Neural progenitor cell (in vitro differentiated cells): ENCODE measurements at regions not wholly inside any gene's neighbourhood (a gene's known extent, or its start where the extent isn't known, plus 50 kb on each side); places are given as distances from the start of the nearest gene placed in this dataset.

Source experiments
- DNase-seq: peaks from one replicate; pipeline ENCODE4 v3.0.0-alpha.2; 2016; ENCODE audit warnings: low spot score
- H2AFZ ChIP-seq: fragments of 200-600 bp; sonication (generic); replicated peaks from 2 replicates; pipeline ENCODE4 v1.6.1; 2016; ENCODE audit warnings: antibody characterized with exemption
- H3F3A ChIP-seq: fragments of 200-600 bp; sonication (generic); 2 replicates; pipeline ENCODE4 v1.6.1; 2016; ENCODE audit warnings: antibody characterized with exemption, low read depth
- H3K27ac ChIP-seq: fragments of 200-600 bp; sonication (generic); 2 replicates; pipeline ENCODE4 v1.5.1; 2016; ENCODE audit warnings: mild to moderate bottlenecking
- H3K27me3 ChIP-seq: fragments of 200-600 bp; sonication (generic); 2 replicates; pipeline ENCODE4 v1.6.1; 2016; ENCODE audit warnings: mild to moderate bottlenecking, moderate library complexity
- H3K36me3 ChIP-seq: fragments of 200-600 bp; sonication (generic); 2 replicates; pipeline ENCODE4 v1.5.1; 2016
- H3K4me1 ChIP-seq: fragments of 200-600 bp; sonication (generic); 2 replicates; pipeline ENCODE4 v1.6.1; 2016; ENCODE audit warnings: mixed run types
- H3K4me2 ChIP-seq: fragments of 200-600 bp; sonication (generic); 2 replicates; pipeline ENCODE4 v1.6.1; 2016
- H3K4me3 ChIP-seq: fragments of 200-600 bp; sonication (generic); 2 replicates; pipeline ENCODE4 v1.5.1; 2016
- H3K79me2 ChIP-seq: fragments of 200-600 bp; sonication (generic); 2 replicates; pipeline ENCODE4 v1.6.1; 2016; ENCODE audit warnings: low read depth
- H3K9ac ChIP-seq: fragments of 200-600 bp; sonication (generic); 2 replicates; pipeline ENCODE4 v1.6.1; 2016
- H3K9me3 ChIP-seq: fragments of 200-600 bp; sonication (generic); 2 replicates; pipeline ENCODE4 v1.5.1; 2016; ENCODE audit warnings: low read depth
- H4K20me1 ChIP-seq: fragments of 200-600 bp; sonication (generic); 2 replicates; pipeline ENCODE4 v1.6.1; 2016; ENCODE audit warnings: low read depth
- H3K27ac Mint-ChIP-seq: 3 replicates; pipeline ENCODE4 v1.8.0; 2021; ENCODE audit warnings: mixed read lengths
- H3K27me3 Mint-ChIP-seq: 2 replicates; pipeline ENCODE4 v1.8.0; 2022; ENCODE audit warnings: low read depth, mild to moderate bottlenecking, inconsistent platforms, moderate library complexity, mixed read lengths; ENCODE audit not compliant: insufficient read depth
- H3K36me3 Mint-ChIP-seq: 3 replicates; pipeline ENCODE4 v1.8.0; 2021; ENCODE audit warnings: mixed read lengths
- H3K4me1 Mint-ChIP-seq: 3 replicates; pipeline ENCODE4 v1.8.0; 2021; ENCODE audit warnings: mixed read lengths
- H3K4me3 Mint-ChIP-seq: 3 replicates; pipeline ENCODE4 v1.8.0; 2021; ENCODE audit warnings: mild to moderate bottlenecking, moderate library complexity, mixed read lengths
- H3K9me3 Mint-ChIP-seq: 3 replicates; pipeline ENCODE4 v1.8.0; 2020; ENCODE audit warnings: mixed read lengths
- EZH2 ChIP-seq: fragments of 200-600 bp; sonication (generic); IDR thresholded peaks from 2 replicates; pipeline ENCODE4 v1.6.1; 2017; ENCODE audit warnings: antibody characterized with exemption, mild to moderate bottlenecking, moderate library complexity
- EZH2phosphoT487 ChIP-seq: fragments of 200-600 bp; sonication (generic); IDR thresholded peaks from 2 replicates; pipeline ENCODE4 v1.6.1; 2017; ENCODE audit warnings: antibody characterized with exemption
- TF ChIP-seq, protein P1 (sequence below): fragments of 200-600 bp; sonication (generic); IDR thresholded peaks from 2 replicates; pipeline ENCODE4 v1.5.1; 2017; ENCODE audit warnings: antibody characterized with exemption, mild to moderate bottlenecking

DNA sequence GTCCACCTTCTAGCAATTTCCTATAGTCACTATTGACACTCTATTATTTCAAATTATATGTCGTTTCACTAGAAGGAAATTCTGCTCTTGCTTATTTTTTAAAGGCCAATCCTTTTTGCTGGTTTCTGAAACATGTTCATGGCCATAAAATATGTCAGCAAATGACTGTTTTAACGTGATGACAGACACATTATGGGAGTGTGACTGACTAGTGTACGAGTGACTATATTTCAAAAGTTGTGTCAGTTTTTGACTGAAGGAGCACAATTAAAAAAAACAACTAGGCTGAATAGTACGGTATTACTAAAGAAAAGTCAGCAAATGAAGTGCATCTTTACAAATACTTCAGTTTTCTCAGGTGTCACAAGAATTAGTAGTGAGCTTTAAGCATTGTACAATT lies 196.0 kb downstream of the NR4A2 start:
- no peaks in the 10 kb centered on the region for H3K36me3 Mint-ChIP-seq
- Histone ChIP-seq H3K4me1 (no peaks in the 10 kb centered on the region), H3K36me3 (no peaks in the 10 kb centered on the region), H3K9me3 (no peaks in the 10 kb centered on the region), H3F3A (no peaks in the 10 kb centered on the region), H3K9ac (no peak overlapping the region), H3K27ac (no peak overlapping the region), H3K4me2 (no peak overlapping the region), H3K79me2 (no peaks in the 10 kb centered on the region), H3K27me3 (no peaks in the 10 kb centered on the region), H2AFZ (no peak overlapping the region), H4K20me1 (no peaks in the 10 kb centered on the region), H3K4me3 (no peak overlapping the region)
- no peak for TF ChIP-seq EZH2
- TF ChIP-seq, protein P1, sequence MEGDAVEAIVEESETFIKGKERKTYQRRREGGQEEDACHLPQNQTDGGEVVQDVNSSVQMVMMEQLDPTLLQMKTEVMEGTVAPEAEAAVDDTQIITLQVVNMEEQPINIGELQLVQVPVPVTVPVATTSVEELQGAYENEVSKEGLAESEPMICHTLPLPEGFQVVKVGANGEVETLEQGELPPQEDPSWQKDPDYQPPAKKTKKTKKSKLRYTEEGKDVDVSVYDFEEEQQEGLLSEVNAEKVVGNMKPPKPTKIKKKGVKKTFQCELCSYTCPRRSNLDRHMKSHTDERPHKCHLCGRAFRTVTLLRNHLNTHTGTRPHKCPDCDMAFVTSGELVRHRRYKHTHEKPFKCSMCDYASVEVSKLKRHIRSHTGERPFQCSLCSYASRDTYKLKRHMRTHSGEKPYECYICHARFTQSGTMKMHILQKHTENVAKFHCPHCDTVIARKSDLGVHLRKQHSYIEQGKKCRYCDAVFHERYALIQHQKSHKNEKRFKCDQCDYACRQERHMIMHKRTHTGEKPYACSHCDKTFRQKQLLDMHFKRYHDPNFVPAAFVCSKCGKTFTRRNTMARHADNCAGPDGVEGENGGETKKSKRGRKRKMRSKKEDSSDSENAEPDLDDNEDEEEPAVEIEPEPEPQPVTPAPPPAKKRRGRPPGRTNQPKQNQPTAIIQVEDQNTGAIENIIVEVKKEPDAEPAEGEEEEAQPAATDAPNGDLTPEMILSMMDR: no peak
- no peak for TF ChIP-seq EZH2phosphoT487
- DNase-seq: no peak
- H3K9me3 Mint-ChIP-seq: peaks cover 3% of the 10 kb centered on the region
- H3K27me3 Mint-ChIP-seq: no peaks in the 10 kb centered on the region
- no peak overlapping the region for H3K4me3 Mint-ChIP-seq
- no peak overlapping the region for H3K27ac Mint-ChIP-seq
- H3K4me1 Mint-ChIP-seq: no peaks in the 10 kb centered on the region

DNA sequence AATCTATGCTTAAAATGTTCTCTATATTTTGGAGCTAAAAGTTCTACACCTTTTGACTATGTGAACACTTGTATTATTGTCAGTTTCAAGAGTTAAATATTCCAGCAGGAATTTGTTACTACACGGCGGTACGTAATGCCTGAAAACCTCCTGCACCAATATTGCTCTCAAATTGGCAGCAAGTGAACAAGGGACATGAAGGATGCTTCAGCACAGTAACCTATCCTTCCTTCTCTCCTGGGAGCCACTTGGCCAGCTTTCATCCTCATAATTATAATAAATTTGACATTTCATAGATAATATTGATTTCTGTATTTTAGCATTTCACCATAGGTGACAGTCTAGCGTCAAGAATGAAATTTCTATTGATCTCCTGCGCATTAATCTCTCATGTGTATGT lies 197.6 kb downstream of the NR4A2 start:
- peaks cover 1% of the 10 kb centered on the region for H3K9me3 Mint-ChIP-seq
- no peaks in the 10 kb centered on the region for H3K9me3 ChIP-seq
- TF ChIP-seq EZH2phosphoT487 (no peak), EZH2 (no peak)
- TF ChIP-seq, protein P1: no peak
- H3K4me2 ChIP-seq: no peak overlapping the region
- no peak overlapping the region for H3K4me3 Mint-ChIP-seq
- H4K20me1 ChIP-seq: no peaks in the 10 kb centered on the region
- no peaks in the 10 kb centered on the region for H3F3A ChIP-seq
- H3K4me3 ChIP-seq: no peak overlapping the region
- no peak for DNase-seq
- no peaks in the 10 kb centered on the region for H3K27me3 ChIP-seq
- H3K36me3 Mint-ChIP-seq: no peaks in the 10 kb centered on the region
- no peaks in the 10 kb centered on the region for H3K4me1 Mint-ChIP-seq
- H2AFZ ChIP-seq: no peak overlapping the region
- no peak overlapping the region for H3K27ac Mint-ChIP-seq
- no peaks in the 10 kb centered on the region for H3K79me2 ChIP-seq
- no peak overlapping the region for H3K9ac ChIP-seq
- H3K27me3 Mint-ChIP-seq: no peaks in the 10 kb centered on the region
- no peaks in the 10 kb centered on the region for H3K36me3 ChIP-seq
- H3K27ac ChIP-seq: no peak overlapping the region
- no peaks in the 10 kb centered on the region for H3K4me1 ChIP-seq

DNA sequence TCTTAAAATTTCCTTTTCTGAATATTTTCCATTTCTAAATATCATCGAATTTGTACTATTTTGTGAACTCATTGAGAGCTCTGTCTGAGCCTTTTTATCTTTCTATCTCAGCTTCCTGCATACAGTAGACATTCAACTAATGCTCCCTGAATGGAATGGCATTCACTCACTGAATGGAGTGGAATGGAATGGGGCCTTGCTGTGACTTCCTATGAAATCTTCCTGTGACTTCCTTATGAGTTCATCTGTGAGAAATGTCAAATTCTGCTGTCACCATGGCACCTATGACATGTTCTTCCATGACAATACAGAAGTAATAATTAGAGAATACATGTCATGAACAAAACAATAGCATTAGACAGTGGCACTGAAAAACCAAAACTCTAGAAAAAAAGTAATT lies 199.6 kb downstream of the NR4A2 start:
- Histone ChIP-seq H3K79me2 (no peaks in the 10 kb centered on the region), H3K4me1 (no peaks in the 10 kb centered on the region), H3K27ac (no peak overlapping the region), H4K20me1 (no peaks in the 10 kb centered on the region), H3F3A (no peaks in the 10 kb centered on the region), H3K9me3 (no peaks in the 10 kb centered on the region), H3K9ac (no peak overlapping the region), H2AFZ (no peak overlapping the region), H3K36me3 (no peaks in the 10 kb centered on the region), H3K4me3 (no peak overlapping the region), H3K27me3 (no peaks in the 10 kb centered on the region), H3K4me2 (no peak overlapping the region)
- Mint-ChIP-seq H3K27ac (no peak overlapping the region), H3K4me1 (no peaks in the 10 kb centered on the region), H3K27me3 (no peaks in the 10 kb centered on the region), H3K4me3 (no peak overlapping the region), H3K36me3 (no peaks in the 10 kb centered on the region), H3K9me3 (no peaks in the 10 kb centered on the region)
- no peak for TF ChIP-seq EZH2
- no peak for TF ChIP-seq EZH2phosphoT487
- TF ChIP-seq, protein P1: no peak
- no peak for DNase-seq

DNA sequence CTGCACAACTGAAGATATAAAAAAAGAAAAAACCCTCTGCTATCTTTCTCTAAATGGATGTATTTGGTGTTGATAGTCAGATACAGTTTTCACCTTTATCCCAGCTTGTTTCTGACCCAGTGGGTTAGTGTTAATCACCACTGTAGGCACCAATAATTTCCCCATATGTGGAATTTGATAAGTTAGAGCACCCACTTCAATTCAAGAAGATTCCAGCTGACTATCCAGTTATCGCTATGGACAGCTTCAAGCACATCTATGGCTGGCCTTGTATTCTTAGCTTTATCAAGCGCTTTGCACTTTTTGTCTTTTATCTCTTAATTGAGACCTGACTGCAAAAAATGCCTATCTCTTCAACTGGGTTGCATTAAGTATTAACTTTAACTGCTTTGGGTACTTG lies 200.4 kb downstream of the NR4A2 start:
- no peak overlapping the region for H3K4me2 ChIP-seq
- no peaks in the 10 kb centered on the region for H3K27me3 ChIP-seq
- TF ChIP-seq, protein P1: no peak
- TF ChIP-seq EZH2phosphoT487 (no peak), EZH2 (no peak)
- no peaks in the 10 kb centered on the region for H3K9me3 ChIP-seq
- Mint-ChIP-seq H3K36me3 (no peaks in the 10 kb centered on the region), H3K27ac (no peak overlapping the region), H3K27me3 (no peaks in the 10 kb centered on the region), H3K9me3 (no peaks in the 10 kb centered on the region), H3K4me1 (no peaks in the 10 kb centered on the region), H3K4me3 (no peak overlapping the region)
- no peaks in the 10 kb centered on the region for H3K4me1 ChIP-seq
- H3K9ac ChIP-seq: no peak overlapping the region
- DNase-seq: no peak
- H3F3A ChIP-seq: no peaks in the 10 kb centered on the region
- H2AFZ ChIP-seq: no peak overlapping the region
- H3K4me3 ChIP-seq: no peak overlapping the region
- no peaks in the 10 kb centered on the region for H3K36me3 ChIP-seq
- no peaks in the 10 kb centered on the region for H4K20me1 ChIP-seq
- H3K27ac ChIP-seq: no peak overlapping the region
- no peaks in the 10 kb centered on the region for H3K79me2 ChIP-seq
